ENCODE measurements at regions not wholly inside any gene's neighbourhood (a gene's known extent, or its start where the extent isn't known, plus 50 kb on each side); places are given as distances from the start of the nearest gene placed in this dataset.

- no peak overlapping the region for H3K27ac ChIP-seq (ENCODE audit: low read depth, low read length)
- H3F3A ChIP-seq (ENCODE audit: insufficient read depth) = no peaks in the 10 kb centered on the region
- no peak overlapping the region for H3K4me3 ChIP-seq (ENCODE audit: insufficient read depth, low read length, poor library complexity, severe bottlenecking)
- no peaks in the 10 kb centered on the region for H3K79me2 ChIP-seq (ENCODE audit: insufficient read depth, low read length)
- no peaks in the 10 kb centered on the region for H3K36me3 ChIP-seq (ENCODE audit: low read length)
- no peaks in the 10 kb centered on the region for H3K9me2 ChIP-seq (replicated peaks; ENCODE audit: insufficient read depth, low read length)
- no peak overlapping the region for H3K9ac ChIP-seq (ENCODE audit: low read length)
- H3K4me2 ChIP-seq (ENCODE audit: low read depth, low read length, poor library complexity, severe bottlenecking) = no peak overlapping the region
- TF ChIP-seq CTCF (IDR thresholded peaks at IDR 0.05; ENCODE audit: insufficient read depth, low read length, poor library complexity, severe bottlenecking) (no peak), EZH2phosphoT487 (conservative IDR thresholded peaks at IDR 0.05; ENCODE audit: low read length) (no peak)
- H3K9me3 ChIP-seq (ENCODE audit: insufficient read depth, low read length) = no peaks in the 10 kb centered on the region
- H4K20me1 ChIP-seq (ENCODE audit: low read depth, low read length) = no peaks in the 10 kb centered on the region
- no peaks in the 10 kb centered on the region for H3K27me3 ChIP-seq (ENCODE audit: low read length)
- no peak overlapping the region for H2AFZ ChIP-seq (ENCODE audit: low read depth, low read length, severe bottlenecking)
Measured at GRCh38 chr18:11526675-11527074, 82.7 kb upstream of the SLC35G4 start.

DNA sequence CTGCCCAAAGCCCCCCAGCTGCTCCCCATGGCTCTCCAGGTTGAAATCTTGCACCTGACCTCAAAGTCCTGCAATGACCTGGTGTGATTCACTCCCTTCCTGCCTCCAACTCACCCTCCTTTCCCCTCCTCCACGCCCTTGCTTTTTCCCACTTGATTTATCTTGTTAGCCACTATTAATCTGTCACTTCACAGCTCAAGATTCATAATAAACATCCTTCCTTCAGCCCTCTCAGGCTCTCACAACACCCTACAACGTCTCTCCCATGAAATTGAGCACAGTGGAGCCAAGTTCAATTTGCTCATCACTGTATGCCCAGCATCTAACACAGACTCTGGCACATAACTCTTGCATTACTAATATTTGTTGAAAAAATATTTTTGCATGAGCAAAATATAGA lies 85.6 kb upstream of the SLC35G4 start:
- TF ChIP-seq CTCF (IDR thresholded peaks at IDR 0.05; ENCODE audit: insufficient read depth, low read length, poor library complexity, severe bottlenecking) (no peak), EZH2phosphoT487 (conservative IDR thresholded peaks at IDR 0.05; ENCODE audit: low read length) (no peak)
- Histone ChIP-seq H3K9me3 (ENCODE audit: insufficient read depth, low read length) (no peaks in the 10 kb centered on the region), H3F3A (ENCODE audit: insufficient read depth) (no peaks in the 10 kb centered on the region), H3K27ac (ENCODE audit: low read depth, low read length) (no peak overlapping the region), H3K79me2 (ENCODE audit: insufficient read depth, low read length) (no peaks in the 10 kb centered on the region), H3K36me3 (ENCODE audit: low read length) (no peaks in the 10 kb centered on the region), H2AFZ (ENCODE audit: low read depth, low read length, severe bottlenecking) (no peak overlapping the region), H3K9ac (ENCODE audit: low read length) (no peak overlapping the region), H4K20me1 (ENCODE audit: low read depth, low read length) (no peaks in the 10 kb centered on the region), H3K27me3 (ENCODE audit: low read length) (no peaks in the 10 kb centered on the region), H3K4me3 (ENCODE audit: insufficient read depth, low read length, poor library complexity, severe bottlenecking) (no peak overlapping the region), H3K9me2 (replicated peaks; ENCODE audit: insufficient read depth, low read length) (no peaks in the 10 kb centered on the region), H3K4me2 (ENCODE audit: low read depth, low read length, poor library complexity, severe bottlenecking) (no peak overlapping the region)

DNA sequence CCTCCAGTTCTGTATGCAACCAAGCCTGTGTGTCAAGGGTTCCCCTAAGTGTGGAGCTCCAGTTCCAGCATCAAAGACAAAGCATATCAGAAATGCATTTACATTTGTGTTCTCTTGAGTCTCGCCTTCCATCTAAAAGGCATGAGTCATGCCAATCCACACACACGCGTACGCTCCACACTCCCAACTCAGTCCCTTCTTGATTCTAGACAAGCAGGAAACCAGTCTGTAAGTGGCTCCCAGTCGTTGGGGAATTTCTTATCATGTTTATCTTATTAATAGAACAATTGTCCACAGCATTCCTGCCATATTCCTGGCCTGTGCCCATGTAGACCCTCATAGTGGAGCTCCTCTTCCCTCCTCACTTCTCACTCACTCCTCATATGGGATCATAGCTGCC lies 86.4 kb upstream of the SLC35G4 start:
- H3K27me3 ChIP-seq (ENCODE audit: low read length) = no peaks in the 10 kb centered on the region
- H2AFZ ChIP-seq (ENCODE audit: low read depth, low read length, severe bottlenecking) = no peak overlapping the region
- no peaks in the 10 kb centered on the region for H3K79me2 ChIP-seq (ENCODE audit: insufficient read depth, low read length)
- TF ChIP-seq EZH2phosphoT487 (conservative IDR thresholded peaks at IDR 0.05; ENCODE audit: low read length) (no peak), CTCF (IDR thresholded peaks at IDR 0.05; ENCODE audit: insufficient read depth, low read length, poor library complexity, severe bottlenecking) (no peak)
- H3K36me3 ChIP-seq (ENCODE audit: low read length) = no peaks in the 10 kb centered on the region
- no peak overlapping the region for H3K27ac ChIP-seq (ENCODE audit: low read depth, low read length)
- no peaks in the 10 kb centered on the region for H3K9me3 ChIP-seq (ENCODE audit: insufficient read depth, low read length)
- no peaks in the 10 kb centered on the region for H4K20me1 ChIP-seq (ENCODE audit: low read depth, low read length)
- no peak overlapping the region for H3K9ac ChIP-seq (ENCODE audit: low read length)
- no peaks in the 10 kb centered on the region for H3F3A ChIP-seq (ENCODE audit: insufficient read depth)
- no peaks in the 10 kb centered on the region for H3K9me2 ChIP-seq (replicated peaks; ENCODE audit: insufficient read depth, low read length)
- no peak overlapping the region for H3K4me3 ChIP-seq (ENCODE audit: insufficient read depth, low read length, poor library complexity, severe bottlenecking)
- no peak overlapping the region for H3K4me2 ChIP-seq (ENCODE audit: low read depth, low read length, poor library complexity, severe bottlenecking)

DNA sequence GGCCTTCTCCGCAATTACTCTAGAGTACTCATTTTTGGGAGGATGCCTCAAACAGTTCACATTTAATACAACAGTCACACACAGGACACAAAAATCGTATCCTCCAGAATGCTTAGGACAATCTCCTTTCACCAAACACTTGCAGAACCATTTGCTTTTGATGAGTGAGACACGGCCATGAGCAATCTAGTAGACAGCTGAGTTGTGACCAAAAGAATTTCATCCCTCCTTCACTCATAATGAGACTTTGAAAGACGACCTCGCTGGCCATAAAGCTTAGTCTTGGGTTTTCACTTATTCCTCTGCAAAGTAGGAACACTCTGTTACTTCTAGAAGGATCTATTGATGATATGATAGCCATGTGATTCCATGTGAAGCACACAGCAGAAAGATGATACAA lies 87.5 kb upstream of the SLC35G4 start:
- TF ChIP-seq EZH2phosphoT487 (conservative IDR thresholded peaks at IDR 0.05; ENCODE audit: low read length) = no peak
- TF ChIP-seq CTCF (IDR thresholded peaks at IDR 0.05; ENCODE audit: insufficient read depth, low read length, poor library complexity, severe bottlenecking) = no peak
- Histone ChIP-seq H3K4me3 (ENCODE audit: insufficient read depth, low read length, poor library complexity, severe bottlenecking) (no peak overlapping the region), H3K9me3 (ENCODE audit: insufficient read depth, low read length) (no peaks in the 10 kb centered on the region), H3K79me2 (ENCODE audit: insufficient read depth, low read length) (no peaks in the 10 kb centered on the region), H3K9me2 (replicated peaks; ENCODE audit: insufficient read depth, low read length) (no peaks in the 10 kb centered on the region), H3K36me3 (ENCODE audit: low read length) (no peaks in the 10 kb centered on the region), H3K27me3 (ENCODE audit: low read length) (no peaks in the 10 kb centered on the region), H3K9ac (ENCODE audit: low read length) (no peak overlapping the region), H4K20me1 (ENCODE audit: low read depth, low read length) (no peaks in the 10 kb centered on the region), H2AFZ (ENCODE audit: low read depth, low read length, severe bottlenecking) (no peak overlapping the region), H3K27ac (ENCODE audit: low read depth, low read length) (no peak overlapping the region), H3F3A (ENCODE audit: insufficient read depth) (no peaks in the 10 kb centered on the region), H3K4me2 (ENCODE audit: low read depth, low read length, poor library complexity, severe bottlenecking) (no peak overlapping the region)

Data from SU-DHL-6 (cell line).